GM18502 (cell line): ENCODE measurements at regions not wholly inside any gene's neighbourhood (a gene's known extent, or its start where the extent isn't known, plus 50 kb on each side); places are given as distances from the start of the nearest gene placed in this dataset.
"Not testable (repeated sequence)": the region's sequence is repeated elsewhere in the genome, so short reads cannot be mapped to it uniquely, and the experiment has no call there.

Experiments used
- ATAC-seq: cut with Tn5 transposase; IDR thresholded peaks from one replicate; pipeline ENCODE4 v1.9.1; 2021; ENCODE audit warnings: mild to moderate bottlenecking; ENCODE audit not compliant: unreplicated experiment, poor library complexity

DNA sequence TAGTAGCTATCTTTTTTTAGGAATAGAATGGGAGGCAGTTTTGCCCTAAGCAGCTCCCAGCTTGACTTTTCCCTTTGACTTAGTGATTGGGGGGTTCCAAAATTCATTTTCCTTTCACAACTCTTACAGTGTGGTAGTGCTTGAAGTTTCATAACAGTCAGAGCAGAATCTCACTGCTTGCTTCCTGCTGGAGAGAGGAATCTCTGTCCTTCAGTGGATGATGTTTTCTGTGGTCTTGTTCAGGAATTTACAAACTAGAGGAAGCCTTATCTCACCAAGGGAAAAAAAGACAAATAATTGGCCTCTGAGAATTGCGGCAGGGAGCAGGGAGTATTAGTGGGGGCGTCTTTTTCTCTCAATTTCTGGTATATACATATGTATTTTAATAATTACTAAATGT is 326.6 kb upstream of the C2CD4B start:
- ATAC-seq: no peak

- no peak for ATAC-seq
These were observed 327.8 kb upstream of the C2CD4B start for GRCh38 chr15:62492900-62493299.

- no peak for ATAC-seq
These were observed 329.1 kb upstream of the C2CD4B start for GRCh38 chr15:62494197-62494596.

GRCh38 chr15:62495670-62496614 is 330.9 kb upstream of the C2CD4B start:
- no peak for ATAC-seq

DNA sequence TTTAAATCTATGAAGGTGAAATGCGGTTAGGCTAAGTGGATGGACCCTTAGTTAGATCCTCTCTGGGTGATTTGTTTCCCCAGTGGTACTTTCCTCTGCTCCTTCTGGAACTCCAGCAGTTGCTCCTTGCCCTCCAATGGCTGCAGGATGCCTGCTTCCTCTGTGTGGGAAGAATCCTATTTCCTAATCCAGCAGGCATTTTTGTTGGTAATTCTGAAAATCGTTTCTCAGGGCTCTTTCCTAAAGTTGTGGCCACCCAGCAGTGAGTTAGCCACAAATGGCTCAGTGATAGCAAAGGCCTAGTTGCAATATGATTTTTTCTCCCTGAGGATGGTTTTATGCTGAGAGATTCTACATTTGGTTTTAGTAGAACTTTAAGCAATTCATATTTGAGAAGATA is 332.3 kb upstream of the C2CD4B start:
- no peak for ATAC-seq

DNA sequence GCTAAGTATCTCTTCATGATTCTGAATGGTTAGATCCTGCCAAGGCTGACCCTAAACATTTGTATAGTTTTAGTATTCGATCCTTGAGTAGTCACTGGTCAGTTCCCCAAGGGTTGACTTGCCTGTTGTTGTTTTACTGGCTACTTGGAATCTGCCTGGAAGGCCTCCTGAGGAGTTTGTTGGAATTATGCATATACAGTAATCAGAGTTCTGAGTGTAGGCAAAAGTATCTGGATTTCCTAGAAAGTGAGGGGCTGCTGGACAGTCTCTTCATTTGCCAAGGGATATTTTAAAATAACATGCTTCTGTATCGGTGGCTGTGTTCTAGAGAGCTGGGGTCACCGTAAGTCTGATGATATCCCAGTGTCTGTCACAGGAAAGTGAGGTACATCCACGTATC is 333.2 kb upstream of the C2CD4B start:
- no peak for ATAC-seq

GRCh38 chr15:62498712-62499111 is 333.6 kb upstream of the C2CD4B start:
- no peak for ATAC-seq

DNA sequence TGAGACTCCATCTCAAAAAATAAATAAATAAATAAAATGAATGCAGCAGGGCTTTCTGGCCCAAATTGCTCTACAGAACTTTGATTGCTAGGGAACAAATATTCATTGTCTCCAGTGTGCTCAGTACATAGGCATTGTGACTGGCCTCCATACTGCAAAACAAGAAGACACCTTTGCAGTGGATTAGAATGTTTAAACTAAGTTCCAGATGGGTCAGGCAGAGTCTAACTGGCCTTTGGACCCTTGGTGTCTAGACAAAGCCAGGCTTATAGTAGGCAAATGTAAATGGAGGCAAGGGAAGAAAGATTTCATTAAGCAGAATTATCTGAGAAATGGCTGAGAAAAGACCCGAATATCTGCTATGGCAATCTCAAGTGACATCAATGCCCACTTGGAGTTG is 335.2 kb upstream of the C2CD4B start:
- ATAC-seq: no peak

DNA sequence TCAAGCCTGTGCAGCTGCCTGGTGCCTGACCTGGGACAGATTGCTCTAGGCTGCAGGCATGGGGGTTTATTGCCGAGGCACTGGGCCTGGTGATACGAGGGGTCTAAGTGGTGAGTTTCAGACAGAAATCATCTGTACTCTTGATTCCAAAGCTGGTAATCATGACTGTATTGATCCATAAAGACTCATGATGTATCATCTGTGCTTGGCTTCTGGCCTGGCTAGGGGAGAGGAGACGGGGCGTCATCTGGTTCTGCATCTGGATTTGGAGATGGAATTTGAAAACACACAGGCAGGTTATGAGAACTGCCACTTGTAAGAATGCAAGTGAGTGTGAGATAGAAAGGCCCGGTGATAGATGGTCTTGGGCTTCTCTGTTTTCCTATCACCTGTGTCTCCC is 337.4 kb upstream of the C2CD4B start:
- no peak for ATAC-seq

GRCh38 chr15:62503451-62503850 is 338.4 kb upstream of the C2CD4B start:
- no peak for ATAC-seq

- ATAC-seq: no peak
These were observed 340.7 kb upstream of the C2CD4B start for GRCh38 chr15:62505762-62506161.

GRCh38 chr15:62506217-62506805 is 341.2 kb upstream of the C2CD4B start:
- no peak for ATAC-seq

GRCh38 chr15:62509395-62509958 is 344.4 kb upstream of the C2CD4B start:
- no peak for ATAC-seq

DNA sequence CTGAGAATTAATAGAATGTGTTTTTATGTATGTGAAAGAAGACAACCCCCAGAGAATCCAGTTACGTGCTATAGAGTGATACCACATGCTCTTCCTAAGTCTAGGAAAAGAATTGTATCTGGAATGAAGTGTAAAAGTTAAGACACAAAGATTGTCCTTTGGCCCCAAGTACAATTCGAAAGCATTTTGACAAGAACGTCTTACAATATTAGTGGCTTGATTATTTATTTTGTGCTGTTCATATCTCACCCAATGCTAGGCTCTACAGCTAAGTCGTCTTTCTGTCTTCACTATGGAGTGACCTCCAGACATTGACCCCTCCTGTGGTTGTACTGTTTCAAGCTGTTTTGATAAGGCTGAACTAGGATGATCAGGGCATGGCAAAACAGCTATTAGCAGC is 345.7 kb upstream of the C2CD4B start:
- ATAC-seq: no peak

DNA sequence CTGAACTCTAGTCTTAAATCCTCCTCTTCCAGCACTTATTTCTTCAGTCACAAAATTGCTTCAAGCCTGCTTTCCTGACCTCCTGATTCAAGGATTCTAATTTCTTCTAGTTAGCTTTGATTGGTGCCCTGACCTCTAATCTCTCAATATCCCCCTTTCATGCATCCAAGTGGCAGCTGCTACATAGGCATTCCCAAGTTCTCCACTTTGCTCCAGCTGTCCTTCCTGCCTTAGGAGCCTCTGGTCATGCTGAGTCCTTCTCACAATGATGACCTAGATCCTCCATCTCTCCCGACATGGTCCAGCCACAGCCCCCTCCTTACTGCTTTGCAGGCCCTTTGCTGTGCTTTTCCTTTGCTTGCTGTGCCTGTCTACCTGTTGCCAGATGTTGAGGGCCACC is 347.8 kb upstream of the C2CD4B start:
- no peak for ATAC-seq

DNA sequence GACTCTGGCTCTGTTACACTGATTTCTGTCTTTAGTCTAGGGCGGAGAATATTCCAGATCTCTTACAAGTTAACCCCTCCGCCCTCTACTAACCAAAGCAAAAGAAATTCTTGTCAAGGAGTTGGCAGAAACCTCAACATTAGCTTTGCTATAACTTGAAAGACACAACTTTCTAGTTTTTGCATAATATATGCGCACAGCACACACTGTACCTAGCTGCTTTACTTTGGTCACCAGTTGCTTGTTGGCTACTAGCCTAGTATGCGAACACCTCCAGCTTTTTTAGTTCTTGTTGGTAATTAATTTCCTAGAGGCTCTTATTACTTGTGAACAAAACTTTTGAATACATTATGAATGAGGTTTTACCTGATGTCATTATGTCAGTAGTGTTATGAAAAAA is 348.8 kb upstream of the C2CD4B start:
- ATAC-seq: no peak

DNA sequence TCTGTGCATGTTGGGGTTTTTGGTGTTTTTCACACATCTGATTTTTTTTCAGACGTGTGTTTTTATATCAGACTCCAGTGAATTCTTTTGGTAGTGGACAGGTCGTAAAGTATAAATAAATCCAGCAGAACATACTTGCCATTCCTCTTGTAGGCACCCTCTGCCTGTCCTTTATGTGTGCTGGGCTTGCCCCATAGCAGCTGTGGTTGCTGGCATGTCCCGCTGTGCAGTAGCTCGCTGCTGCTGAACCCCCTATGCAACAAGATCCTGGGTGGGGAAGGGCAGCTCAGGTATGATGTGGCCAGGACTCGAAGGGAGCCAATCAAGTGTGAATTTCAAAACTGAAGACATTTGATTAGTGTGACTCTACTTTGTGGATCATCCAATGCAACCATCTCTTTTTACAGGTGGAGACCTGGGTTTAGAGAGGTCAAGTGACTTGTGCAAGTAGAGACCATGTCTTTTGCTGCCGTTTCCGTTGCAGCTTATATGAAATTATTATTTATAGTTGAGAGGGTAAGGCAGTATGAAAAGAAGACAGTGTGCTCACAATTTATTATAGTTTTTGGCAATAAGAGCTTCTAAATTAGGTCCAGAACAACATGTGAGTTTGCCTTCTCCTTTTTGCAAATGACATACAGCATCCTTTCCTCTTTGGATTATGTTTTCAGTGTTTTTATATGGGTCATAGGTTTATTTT is 350.8 kb upstream of the C2CD4B start:
- no peak for ATAC-seq

DNA sequence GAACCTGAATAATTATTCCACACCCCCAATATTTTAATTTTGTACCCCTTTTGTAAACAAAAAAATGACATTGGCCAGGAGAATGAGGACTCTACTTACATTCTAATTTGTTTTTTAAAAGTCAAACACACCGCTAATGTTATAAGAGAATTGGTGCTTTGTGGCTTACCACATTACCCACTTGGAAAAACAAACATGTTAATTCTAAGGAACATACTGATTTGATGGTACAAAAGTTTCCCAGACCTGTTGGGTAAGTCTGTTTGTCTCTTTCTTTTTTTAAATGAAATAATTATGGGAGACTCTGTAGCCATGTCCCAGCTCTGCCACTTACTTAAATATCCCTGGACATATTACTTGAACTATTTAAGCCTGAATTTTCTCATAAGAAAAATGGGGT is 352.5 kb upstream of the C2CD4B start:
- no peak for ATAC-seq

- not testable (repeated sequence) for ATAC-seq
These were observed 353.6 kb upstream of the C2CD4B start for GRCh38 chr15:62518666-62519065.

GRCh38 chr15:62519900-62520299 is 354.8 kb upstream of the C2CD4B start:
- ATAC-seq: no peak

- ATAC-seq: no peak
These were observed 355.8 kb upstream of the C2CD4B start for GRCh38 chr15:62520887-62521286.
